Suprapubic skin (tissue), 3 donors: ENCODE measurements at regions not wholly inside any gene's neighbourhood (a gene's known extent, or its start where the extent isn't known, plus 50 kb on each side); places are given as distances from the start of the nearest gene placed in this dataset.

Experiments used
- CTCF ChIP-seq, 2 donors: fragments of 200-600 bp in 1 of 2; fragments of 450-650 bp in 1 of 2; sonication (generic) in 1 of 2; IDR thresholded peaks; one replicate each; pipeline ENCODE4 v1.5.1; 2016 to 2019; ENCODE audit warnings: antibody characterized with exemption in 2 of 2, mild to moderate bottlenecking in 1 of 2, moderate library complexity in 1 of 2
- EP300 ChIP-seq: sonication (generic); formaldehyde crosslinking; IDR thresholded peaks from one replicate; pipeline ENCODE4 v1.6.1; 2017; ENCODE audit warnings: antibody characterized with exemption

DNA sequence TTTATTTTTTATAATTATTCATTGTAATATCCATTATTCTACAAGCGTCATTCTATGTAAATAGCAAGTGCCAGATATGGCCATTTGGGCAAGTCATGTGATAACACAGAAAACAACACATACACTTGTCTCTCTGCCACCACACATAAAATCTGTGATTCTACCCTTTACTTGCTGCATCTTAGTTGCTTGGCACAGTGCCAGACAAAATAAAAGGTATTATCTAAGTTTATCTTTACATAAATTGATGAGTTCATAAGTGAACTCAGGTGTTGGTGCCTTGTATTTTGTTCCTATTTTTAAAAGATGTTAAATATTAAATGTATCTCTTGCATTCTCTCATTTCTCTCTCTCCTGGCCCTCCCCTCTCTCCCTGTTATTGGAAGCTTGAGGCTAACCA is 1458.7 kb downstream of the CDH11 start:
- TF ChIP-seq CTCF (IDR thresholded peaks at IDR 0.05) (no peak), EP300 (no peak)
